ENCODE measurements at regions not wholly inside any gene's neighbourhood (a gene's known extent, or its start where the extent isn't known, plus 50 kb on each side); places are given as distances from the start of the nearest gene placed in this dataset.
A peak's percentile ranks its signal among the peaks of the same experiment; 100 is the strongest.

DNA sequence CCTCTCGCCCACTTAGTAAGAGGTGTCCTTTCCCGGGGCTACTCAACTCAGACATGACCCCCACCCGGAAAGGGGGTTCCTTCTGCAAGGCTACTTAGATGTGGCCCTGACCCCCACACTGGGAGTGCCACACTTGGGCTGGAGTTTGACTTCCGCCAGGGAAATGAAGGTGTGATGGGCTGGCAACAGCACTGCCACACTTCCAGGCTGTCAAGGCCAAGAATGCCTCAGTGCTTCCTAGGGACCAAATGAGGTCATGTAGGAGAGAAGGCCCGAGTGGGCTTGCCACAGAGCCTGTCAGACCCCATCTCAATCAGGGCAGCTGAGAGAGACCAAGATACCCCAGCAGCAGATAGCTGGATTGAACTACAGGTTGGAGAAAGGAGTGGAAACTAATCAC is 55.5 kb downstream of the DRD1 start:
- no peak for DNase-seq (ENCODE audit: low spot score)

DNA sequence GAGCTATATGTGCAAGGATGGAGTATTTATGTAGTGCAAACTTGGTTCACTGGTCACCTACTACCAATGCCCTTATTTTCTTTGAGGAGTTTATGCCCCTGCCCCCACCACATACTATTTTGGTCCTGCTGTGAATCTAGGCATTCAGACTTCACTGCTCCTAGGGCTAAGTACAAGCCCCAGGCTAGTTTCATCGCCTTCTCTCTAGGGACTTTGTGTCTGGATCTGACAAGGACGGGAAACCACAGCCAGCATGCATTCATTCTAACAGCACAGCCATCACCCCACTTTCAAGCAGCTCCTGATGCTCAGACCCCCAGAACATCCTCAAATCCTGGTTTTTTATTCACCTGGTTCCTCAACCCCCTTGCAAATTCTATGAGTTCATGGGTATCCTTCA is 56.8 kb downstream of the DRD1 start:
- no peak for DNase-seq (ENCODE audit: low spot score)

DNA sequence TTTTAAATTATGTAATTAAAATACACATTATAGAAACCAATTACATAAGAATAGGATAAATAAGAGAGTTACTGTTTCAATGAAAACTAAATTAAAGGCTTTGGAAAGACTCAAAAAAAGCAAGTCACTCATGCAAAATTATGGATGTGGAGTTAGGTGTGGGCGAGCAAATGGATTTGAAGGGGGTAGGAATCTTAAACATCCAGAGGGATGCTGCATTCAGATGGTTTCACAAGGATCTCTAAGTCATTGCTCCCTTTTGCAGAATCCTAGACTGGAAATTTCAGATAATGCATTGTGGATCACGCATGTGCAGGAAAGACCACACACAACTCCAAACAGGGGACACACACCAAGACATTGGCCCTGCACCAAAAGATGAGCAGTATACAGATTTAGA is 57.5 kb downstream of the DRD1 start:
- DNase-seq (ENCODE audit: low spot score), result no peak

DNA sequence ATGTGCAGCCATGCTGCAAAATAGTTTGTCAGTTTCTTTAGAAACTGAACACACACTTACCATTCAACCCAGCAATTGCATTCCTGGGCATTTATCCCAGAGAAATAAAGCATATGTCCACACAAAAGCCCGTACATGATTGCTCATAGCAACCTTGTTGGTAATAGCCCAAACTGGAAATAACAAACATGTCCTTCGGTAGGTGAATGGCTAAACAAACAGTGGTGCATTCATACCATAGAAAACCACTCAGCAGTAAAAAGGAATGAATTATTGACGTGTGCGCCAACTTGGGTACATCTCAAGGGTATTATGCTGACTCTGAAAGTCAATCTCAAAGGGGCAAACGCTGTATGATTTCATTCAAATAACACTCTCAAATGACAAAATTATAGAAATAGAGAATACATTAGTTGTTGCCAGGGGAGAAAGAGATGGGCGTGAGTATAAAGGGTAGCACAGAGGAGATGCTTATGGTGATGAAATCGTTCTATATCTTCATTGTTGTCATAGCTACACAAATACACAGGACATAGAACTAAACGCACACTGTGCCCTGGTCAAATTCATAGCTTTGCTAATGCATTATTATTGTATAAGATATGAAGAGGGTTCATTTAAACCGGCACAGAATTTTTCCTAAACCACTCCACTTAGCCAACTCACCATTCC is 58.2 kb downstream of the DRD1 start:
- DNase-seq (ENCODE audit: low spot score), result no peak

DNA sequence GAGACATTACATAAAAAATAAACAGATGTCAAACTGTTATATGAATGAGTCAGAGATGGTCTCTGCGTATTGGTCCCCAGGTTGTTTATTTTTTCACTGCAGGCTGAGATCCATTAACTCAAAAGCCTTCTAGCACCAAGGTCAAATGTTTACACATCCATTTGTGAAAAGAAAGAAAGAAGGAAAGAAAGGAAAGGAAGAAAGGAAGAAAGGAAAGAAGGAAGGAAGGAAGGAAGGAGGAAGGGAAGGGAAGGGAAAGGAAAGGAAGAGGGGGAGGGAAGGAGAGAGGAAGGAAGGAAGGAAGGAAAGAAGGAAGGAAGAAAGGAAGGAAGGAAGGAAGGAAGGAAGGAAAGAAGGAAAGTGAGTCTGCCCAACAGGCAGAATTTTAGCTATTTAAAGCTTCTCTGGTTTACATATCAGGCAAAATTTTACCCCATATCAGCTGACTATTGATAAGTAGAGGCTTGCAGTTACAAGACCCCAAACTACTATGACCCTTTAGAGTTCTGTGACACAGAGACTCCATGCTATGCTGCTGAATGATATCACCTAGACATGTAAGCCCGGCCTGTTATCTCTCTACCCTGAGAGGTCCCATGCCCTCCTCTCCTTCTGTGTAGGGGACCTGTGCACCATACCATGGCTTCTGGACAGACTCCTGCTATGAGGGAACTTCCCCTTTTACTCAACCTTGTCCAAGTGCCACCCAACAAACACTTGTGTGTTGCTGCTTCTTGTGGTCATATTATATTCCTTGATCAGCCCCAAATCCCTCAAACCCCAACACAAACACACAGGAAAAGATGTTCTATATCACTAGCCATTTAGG is 59.0 kb downstream of the DRD1 start:
- no peak for DNase-seq (ENCODE audit: low spot score)

DNA sequence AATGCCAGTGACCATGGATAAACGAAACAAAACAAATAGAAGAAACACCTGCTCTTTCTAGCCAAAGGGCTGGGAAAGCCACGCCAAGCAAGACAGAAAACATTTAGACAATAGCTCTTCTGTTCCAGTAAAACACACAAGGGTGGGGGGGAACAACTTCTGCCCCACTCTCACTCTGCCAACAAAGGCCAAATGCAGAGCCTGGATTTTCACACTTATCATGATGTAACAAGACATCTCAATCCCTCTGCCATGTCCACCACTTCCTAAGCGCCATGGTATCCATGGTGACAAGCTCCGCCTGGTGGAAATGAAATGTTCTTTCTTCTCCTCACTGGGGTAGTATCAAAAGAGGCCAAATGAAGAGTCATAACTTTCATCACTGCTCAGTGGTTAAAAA is 60.6 kb downstream of the DRD1 start:
- no peak for DNase-seq (ENCODE audit: low spot score)

DNA sequence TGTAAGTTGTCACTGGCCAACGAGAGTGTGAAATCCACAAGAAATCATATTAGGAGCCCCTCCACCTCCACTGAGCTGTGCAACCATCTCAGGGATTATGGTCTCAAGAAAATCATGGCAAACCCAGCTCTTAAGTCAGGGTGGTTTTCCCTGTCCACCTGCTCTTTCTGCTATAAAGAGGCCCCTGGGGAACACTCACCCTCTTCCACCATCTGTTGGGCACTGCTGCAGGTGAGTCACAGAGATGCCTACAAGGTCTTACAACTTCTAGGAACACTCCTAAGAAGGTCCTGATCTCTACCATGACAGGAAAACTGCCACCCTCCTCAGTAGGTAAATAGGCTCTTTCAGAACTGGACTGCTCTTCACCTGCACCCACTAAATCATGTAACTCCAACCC is 61.8 kb downstream of the DRD1 start:
- DNase-seq (ENCODE audit: low spot score), result no peak

DNA sequence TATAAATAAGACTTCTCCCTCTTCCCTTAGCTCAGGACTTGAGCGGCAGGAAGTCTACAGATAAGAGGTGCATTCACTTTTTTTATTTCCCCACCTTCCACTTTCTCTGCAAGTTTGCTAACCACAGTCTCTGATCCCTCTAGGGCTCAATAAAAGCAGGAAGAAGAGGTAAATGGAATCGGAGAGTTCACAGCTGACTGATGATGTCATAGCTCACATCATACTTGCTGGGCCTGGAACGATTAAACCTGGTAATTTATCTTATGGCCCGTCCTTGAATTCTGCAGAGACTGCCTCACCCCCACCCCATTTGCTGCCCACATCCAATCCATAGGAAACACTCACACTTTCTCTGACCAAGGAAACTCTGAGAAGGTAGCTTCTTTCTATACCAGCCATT is 62.9 kb downstream of the DRD1 start:
- DNase-seq (ENCODE audit: low spot score), result no peak

DNA sequence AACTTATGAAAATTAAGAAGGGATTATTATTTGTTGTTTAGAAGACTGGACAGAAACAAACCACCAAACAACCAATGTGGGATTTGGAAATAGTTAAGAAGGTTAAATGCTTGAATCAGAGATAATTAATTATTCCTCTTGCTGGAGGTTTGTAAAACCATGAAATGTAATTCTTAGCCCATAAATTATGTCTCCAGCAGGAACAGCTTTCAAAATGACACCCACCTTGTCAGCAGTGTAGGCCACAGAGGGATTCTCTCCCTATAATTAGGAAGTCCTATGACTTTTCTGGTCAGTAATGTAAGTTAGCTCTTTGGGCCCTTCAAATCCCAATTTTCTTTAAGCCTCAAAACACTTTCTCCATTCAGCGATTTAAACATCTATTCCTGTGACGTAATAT is 63.3 kb downstream of the DRD1 start:
- DNase-seq (ENCODE audit: low spot score), result no peak

DNA sequence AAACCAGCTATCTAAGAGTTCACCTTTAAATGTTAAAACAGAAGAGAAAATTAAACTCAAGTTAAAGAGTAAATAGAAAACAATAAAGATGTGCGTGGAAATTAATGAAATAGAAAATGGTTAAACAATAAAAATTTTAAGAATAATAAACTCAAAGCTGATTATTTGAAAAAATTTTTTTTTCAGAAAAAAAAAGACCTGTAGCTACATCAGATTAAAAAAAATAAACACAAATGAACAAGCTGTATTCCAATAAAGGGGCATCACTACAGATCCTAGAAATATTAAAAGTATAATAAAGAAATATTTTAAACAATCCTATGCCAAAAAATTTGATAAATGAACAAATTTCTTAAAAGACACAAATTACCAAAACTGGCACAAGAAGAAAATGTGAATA is 64.1 kb downstream of the DRD1 start:
- DNase-seq (ENCODE audit: low spot score), result no peak

DNA sequence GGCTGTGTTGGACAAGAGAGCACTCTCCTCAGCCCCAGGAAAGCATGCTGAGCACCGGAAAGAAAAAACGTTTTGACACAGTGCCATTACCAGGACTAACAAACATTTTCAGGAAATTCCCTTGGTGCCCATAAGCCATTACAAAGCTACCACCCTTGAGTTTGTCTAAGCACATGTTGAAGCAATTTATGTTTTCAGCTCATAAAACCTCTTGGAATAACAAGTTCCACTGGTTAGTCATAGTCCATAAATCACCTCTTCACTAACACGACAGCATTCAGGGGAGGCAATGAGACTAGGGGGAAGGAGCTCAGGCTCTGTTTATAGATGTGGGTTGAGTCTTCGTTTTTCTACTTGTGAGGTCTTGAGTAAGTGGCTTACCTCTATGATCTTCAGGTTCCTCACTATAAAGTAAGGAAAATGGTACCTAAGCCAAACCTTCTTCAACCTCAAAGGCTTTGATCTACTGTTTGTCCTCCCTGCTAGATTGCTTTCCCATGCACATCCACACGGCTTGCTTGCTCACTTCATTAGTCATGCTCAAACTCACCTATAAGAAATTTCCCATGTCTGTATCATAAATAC is 65.4 kb downstream of the DRD1 start:
- peak; percentile 45 for DNase-seq (ENCODE audit: low spot score)

DNA sequence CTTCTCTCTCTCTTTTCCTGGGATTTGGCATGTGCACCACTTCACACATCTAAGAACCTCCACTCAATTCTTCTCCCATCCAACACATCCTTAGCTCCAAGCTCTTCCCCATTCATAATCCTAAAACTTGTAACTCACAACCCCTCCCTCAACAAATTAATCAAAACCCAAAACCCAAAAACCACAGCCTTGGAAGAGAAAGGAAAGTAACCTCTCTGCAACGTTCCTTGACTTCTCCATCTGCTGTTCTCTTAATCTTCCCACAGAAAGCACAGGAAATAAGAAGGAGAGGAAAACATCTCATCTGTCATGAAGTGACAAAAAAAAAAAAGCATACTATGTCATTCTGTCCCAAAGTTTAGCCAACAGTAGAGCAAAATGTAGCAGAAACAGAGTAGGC is 66.2 kb downstream of the DRD1 start:
- DNase-seq (ENCODE audit: low spot score), result no peak

DNA sequence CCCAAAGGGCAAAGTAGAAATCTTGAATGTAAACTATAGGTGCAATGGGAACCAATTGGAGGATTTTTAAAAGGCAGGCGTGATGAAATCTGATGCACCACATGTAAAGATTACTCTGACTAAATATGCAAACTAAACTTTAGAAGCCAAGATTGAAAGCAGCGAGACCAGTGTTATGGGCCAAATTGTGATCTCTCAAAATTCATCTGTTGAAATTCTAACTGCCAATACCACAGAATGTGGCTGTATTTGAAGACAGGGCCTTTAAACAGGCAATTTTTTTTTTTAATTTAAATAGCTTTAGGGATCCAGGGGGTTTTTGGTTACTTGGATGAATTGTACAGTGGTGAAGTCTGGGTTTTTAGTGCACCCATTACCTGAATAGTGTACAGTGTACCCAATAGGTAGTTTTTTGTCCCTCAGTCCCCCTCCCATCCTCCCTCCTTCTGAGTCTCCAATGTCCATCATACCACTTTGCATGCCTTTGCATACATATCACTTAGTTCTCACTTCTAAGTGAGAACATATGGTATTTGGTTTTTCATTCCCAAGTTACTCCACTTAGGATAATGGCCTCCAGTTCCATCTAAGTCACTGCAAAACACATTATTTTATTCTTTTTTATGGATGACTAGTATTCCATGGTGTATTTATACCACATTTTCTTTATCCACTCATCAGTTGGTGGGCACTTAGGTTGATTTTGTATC is 69.7 kb downstream of the DRD1 start:
- no peak for DNase-seq (ENCODE audit: low spot score)

DNA sequence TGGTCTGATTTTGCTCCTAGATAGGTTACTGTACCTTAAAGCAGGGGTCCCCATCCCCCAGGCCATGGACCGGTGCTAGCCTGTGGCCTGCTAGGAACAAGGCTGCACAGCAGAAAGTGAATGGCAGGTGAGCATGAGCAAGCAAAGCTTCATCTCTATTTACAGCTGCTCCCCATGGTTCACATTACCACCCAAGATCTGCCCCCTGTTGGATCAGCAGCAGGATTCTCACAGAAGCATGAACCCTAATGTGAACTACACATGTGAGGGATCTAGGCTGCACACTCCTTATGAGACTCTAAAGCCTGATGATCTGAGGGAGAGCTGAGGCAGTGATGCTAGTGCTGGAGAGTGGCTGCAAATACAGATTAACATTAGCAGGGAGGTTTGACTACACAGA is 78.1 kb downstream of the DRD1 start:
- no peak for DNase-seq (ENCODE audit: low spot score)

DNA sequence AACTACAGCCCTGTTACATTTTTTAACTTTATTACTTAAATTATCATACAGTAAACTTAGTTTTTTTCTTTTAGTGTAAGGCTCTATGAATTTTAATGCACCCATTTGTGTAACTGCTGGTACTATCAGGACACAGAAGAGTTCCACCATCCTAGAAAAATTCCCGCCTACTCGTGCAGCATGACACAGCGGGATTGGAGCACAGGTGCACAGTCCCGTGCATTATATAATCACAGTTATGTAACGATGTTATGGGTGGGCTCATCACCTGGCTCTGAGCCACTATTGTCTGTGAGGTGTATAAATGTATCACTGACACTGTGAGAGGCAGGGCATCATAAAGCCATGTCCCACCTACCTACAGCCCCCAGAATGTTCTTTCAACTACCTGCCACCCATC is 80.7 kb downstream of the DRD1 start:
- no peak for DNase-seq (ENCODE audit: low spot score)

DNA sequence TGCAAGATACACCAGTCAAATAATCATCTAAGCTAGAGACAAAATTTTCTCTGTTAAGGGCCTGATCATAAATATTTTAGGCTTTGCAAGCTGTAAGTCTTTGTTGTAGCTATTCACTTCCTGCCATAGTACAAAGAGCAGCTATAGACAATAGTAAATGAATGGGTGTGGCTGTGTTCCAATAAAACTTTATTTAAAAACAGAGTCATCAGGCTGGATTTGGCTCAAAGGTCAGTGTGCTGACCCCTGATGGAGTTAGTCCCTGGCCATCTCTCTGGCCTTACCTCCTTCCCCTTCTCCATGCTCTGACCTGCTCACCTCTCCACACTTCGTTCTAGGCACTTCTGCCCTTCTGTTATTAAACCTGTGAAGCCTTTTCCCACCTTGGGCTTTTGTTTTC is 86.0 kb downstream of the DRD1 start:
- DNase-seq (ENCODE audit: low spot score), result no peak

DNA sequence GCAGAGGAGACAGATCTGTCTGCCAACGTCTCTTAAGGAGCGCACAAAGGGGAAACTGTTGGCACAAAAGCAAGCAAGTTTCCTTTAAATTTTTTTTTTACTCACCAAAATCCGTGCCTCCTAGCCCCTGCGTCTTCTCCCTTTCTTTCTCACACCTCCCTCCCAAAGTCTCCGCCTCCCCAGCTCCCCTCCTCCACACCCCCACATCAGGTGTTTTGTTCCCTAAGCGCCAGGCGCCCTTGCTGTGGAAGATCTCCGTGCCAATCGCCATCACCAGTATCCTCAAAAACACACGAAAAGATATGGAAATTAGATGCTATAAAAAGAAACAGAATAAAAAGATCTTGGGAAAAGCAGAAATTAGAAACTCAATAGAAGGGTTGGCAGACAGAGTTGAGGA is 87.6 kb downstream of the DRD1 start:
- no peak for DNase-seq (ENCODE audit: low spot score)

DNA sequence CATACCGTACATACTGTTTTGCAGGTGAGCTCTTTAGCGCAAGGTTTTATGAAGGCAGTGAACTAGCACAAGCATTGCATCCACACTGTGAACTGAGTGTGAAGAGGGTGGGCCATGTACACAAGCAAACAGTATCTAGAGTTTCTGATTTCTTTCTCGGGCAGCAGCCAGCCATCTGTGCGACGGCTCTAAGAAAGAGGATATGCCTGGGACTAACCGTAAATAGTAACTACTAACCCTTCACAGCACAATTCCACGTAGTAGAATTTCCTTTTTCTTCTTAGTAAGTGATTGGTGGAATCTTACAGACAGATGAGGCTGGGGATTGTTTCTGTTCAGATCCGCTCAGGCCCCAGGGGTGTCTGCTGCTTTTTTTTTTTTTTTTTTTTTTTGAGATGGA is 89.0 kb downstream of the DRD1 start:
- no peak for DNase-seq (ENCODE audit: low spot score)

DNA sequence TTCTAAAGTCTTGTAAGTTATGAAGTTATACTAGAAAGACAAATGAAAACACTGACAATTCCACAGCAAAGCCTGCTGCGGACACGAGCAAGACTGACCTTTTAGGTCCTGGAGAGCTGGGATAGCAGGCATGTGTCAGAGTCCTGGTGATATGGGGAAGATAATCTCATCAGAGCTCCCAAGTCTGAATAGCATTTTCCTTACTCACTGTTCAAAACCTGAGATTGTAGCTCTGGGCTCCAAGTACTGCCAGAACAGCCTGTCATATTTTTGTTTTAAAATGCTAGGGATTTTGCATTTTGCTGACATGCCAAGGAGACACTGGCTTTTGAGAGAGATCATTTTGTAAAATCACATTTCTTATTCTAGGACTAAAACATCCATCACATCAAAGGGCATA is 90.1 kb downstream of the DRD1 start:
- no peak for DNase-seq (ENCODE audit: low spot score)

DNA sequence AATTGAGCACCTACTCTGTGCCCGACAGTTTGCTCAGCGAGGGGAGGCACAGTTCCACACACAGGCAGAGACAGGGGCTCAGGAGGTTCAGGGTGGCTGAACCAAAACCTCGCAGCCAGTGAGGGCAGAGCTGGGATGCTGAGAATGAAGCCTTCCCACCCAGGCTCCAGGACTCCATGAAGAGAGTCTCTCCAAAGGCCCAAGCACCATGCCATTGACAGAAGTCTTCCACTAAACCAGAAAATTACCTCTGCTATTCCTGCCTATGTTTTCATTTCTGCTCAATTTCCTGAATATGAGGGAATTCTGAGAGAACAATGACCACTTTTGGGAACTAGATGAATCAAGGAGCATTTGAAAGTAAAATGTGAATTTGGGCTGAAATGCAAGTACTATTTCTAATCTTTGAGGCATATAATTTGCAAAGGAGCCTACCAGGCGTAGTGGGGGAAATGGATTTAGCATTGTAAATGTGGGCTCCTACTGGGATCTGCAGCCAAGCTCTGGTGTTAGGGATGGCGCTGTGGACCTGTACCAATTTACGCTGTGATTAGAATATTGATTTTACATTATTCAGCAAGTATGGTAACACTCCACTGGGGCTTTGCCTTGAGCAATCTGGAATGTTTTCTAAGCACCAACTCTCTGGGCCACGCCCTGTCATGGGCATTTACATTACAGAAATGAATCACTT is 91.9 kb downstream of the DRD1 start:
- no peak for DNase-seq (ENCODE audit: low spot score)

DNA sequence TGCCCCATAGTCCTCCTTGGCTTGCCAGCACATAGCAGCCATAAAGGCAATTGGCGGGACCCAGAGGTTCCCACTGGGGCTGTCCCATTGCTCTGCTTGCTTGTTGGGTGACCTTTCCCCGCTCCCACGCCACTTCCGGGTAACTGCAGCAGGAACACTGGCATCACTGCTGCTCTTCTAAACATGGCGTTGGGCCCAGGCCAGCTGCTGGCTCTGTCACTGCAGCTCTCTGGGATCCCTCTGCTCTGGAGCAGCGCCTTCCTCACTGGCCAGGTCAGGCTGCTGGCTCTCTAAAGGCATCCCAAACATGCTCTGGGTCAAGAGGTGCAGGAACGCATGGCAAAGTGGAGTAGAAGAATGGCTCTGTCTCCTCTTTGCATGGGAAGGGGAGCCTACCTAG is 92.9 kb downstream of the DRD1 start:
- no peak for DNase-seq (ENCODE audit: low spot score)

DNA sequence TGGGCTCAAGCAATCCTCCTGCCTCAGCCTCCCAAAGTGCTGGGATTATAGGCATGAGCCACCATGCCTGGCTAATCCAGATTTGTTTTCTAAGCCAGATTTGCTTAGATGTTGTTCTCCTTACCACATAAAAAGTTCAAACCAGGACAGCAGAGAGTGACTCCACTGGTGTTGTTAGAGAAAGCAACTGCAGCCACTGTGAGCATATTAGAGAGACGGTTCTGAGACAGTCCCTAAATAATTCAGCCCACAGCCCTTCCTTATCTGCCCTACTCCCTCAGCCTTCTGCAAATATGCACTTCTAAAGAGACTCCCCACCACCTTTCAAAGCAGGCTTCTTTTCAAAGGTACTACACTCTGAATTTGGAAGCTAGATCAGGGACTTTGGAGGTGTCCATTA is 96.1 kb downstream of the DRD1 start:
- no peak for DNase-seq (ENCODE audit: low spot score)
